HL-60 (cell line): ENCODE measurements at regions not wholly inside any gene's neighbourhood (a gene's known extent, or its start where the extent isn't known, plus 50 kb on each side); places are given as distances from the start of the nearest gene placed in this dataset.

Experiments used
- DNase-seq, 2 experiments: peaks; one replicate each; pipeline ENCODE4 v3.0.0-alpha.2; 2010 to 2020; ENCODE audit warnings: low read depth in 1 of 2, low spot score in 1 of 2
- H3K27ac ChIP-seq: fragments of 250-450 bp; sonication (Bioruptor Pico); replicated peaks from 2 replicates; pipeline ENCODE4 v1.5.1; 2020; ENCODE audit warnings: mild to moderate bottlenecking, moderate library complexity
- H3K27me3 ChIP-seq: fragments of 250-450 bp; sonication (Bioruptor Pico); 2 replicates; pipeline ENCODE4 v1.5.1; 2021; ENCODE audit warnings: mild to moderate bottlenecking, moderate library complexity; ENCODE audit not compliant: insufficient read depth, poor library complexity, severe bottlenecking
- H3K4me3 ChIP-seq: replicated peaks from 2 replicates; pipeline ENCODE4 v1.5.1; 2011; ENCODE audit warnings: mild to moderate bottlenecking, control low read depth, low read length; ENCODE audit not compliant: insufficient read depth
- CTCF ChIP-seq: IDR thresholded peaks from one replicate; pipeline ENCODE4 v1.5.1; 2011; ENCODE audit warnings: low read length, control low read depth, inconsistent platforms; ENCODE audit not compliant: insufficient read depth
- GABPA ChIP-seq: IDR thresholded peaks from 2 replicates; pipeline ENCODE4 v1.6.1; 2012; ENCODE audit warnings: low read depth
- POLR2AphosphoS5 ChIP-seq: IDR thresholded peaks from 2 replicates; pipeline ENCODE4 v1.6.1; 2012; ENCODE audit warnings: low read depth
- SPI1 ChIP-seq: IDR thresholded peaks from 2 replicates; pipeline ENCODE4 v1.6.1; 2012; ENCODE audit warnings: low read depth, mild to moderate bottlenecking, borderline replicate concordance
- TF ChIP-seq, protein P1 (sequence below): IDR thresholded peaks from 2 replicates; pipeline ENCODE4 v1.6.1; 2012; ENCODE audit warnings: low read depth; ENCODE audit not compliant: insufficient replicate concordance

DNA sequence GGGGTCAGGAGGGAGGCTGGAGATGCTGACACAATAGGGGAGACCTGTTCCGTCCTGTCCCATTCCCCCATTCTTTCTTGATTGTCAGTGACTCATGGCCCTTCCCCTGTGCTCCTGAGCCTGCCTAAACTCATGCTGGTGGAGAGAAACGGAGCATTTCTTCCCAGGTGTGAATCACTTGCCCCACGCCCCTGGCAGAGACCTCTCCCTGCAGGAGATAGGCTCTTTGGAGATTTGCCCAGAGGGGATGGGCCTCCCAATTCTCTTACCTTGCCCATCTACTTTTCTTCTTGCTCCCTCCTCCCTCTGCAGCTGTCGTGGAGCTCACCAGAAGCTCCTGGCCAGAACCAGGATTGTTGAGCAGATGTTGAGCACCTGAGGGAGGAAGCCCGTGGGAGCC is 121.9 kb upstream of the OR9Q1 start:
- Histone ChIP-seq H3K27me3 (no peaks in the 10 kb centered on the region), H3K27ac (no peak overlapping the region), H3K4me3 (no peak overlapping the region)
- no peak for DNase-seq
- TF ChIP-seq CTCF (no peak), GABPA (no peak), SPI1 (no peak)

- TF ChIP-seq SPI1 (no peak), CTCF (no peak), GABPA (no peak), POLR2AphosphoS5 (no peak)
- TF ChIP-seq, protein P1, sequence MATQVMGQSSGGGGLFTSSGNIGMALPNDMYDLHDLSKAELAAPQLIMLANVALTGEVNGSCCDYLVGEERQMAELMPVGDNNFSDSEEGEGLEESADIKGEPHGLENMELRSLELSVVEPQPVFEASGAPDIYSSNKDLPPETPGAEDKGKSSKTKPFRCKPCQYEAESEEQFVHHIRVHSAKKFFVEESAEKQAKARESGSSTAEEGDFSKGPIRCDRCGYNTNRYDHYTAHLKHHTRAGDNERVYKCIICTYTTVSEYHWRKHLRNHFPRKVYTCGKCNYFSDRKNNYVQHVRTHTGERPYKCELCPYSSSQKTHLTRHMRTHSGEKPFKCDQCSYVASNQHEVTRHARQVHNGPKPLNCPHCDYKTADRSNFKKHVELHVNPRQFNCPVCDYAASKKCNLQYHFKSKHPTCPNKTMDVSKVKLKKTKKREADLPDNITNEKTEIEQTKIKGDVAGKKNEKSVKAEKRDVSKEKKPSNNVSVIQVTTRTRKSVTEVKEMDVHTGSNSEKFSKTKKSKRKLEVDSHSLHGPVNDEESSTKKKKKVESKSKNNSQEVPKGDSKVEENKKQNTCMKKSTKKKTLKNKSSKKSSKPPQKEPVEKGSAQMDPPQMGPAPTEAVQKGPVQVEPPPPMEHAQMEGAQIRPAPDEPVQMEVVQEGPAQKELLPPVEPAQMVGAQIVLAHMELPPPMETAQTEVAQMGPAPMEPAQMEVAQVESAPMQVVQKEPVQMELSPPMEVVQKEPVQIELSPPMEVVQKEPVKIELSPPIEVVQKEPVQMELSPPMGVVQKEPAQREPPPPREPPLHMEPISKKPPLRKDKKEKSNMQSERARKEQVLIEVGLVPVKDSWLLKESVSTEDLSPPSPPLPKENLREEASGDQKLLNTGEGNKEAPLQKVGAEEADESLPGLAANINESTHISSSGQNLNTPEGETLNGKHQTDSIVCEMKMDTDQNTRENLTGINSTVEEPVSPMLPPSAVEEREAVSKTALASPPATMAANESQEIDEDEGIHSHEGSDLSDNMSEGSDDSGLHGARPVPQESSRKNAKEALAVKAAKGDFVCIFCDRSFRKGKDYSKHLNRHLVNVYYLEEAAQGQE = no peak
- no peak for DNase-seq
- Histone ChIP-seq H3K27me3 (no peaks in the 10 kb centered on the region), H3K4me3 (no peak overlapping the region), H3K27ac (no peak overlapping the region)
These were observed 120.7 kb upstream of the OR9Q1 start for GRCh38 chr11:57903011-57903410.

DNA sequence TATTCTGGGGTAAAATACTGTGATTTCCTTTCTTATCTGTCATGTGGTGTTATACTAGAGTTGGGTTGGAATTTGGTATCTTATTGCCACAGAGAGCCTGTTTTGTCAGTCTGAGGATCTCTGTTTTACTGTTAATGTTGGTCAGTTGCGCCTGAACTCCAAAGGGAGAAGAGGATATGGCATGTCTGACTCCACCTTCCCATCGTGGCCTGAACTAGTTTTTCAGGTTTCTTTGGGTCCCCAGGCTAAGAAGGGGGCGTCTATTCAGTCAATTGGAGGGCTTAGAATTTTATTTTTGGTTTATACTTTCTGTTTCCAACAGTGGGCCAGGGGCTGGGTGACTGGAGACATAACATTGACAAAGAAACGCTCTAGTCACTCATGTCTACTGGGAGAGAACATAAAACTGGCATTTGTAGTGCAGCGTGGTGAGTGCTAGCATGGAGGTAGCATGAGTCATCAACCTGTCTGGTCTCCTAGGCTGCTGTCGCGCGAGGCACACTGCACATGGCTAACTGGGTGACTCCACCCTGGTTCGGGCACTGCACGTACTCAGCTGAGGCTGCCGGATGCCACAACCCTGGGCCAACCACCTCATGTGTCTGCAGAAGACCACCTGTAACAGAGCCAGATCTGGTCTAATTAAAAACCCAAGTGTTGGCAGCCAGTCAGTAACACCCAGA is 120.1 kb upstream of the OR9Q1 start:
- Histone ChIP-seq H3K27me3 (no peaks in the 10 kb centered on the region), H3K27ac (no peak overlapping the region), H3K4me3 (no peak overlapping the region)
- no peak for DNase-seq
- TF ChIP-seq POLR2AphosphoS5 (no peak), CTCF (no peak), SPI1 (no peak), GABPA (no peak)
- TF ChIP-seq, protein P1 = no peak

DNA sequence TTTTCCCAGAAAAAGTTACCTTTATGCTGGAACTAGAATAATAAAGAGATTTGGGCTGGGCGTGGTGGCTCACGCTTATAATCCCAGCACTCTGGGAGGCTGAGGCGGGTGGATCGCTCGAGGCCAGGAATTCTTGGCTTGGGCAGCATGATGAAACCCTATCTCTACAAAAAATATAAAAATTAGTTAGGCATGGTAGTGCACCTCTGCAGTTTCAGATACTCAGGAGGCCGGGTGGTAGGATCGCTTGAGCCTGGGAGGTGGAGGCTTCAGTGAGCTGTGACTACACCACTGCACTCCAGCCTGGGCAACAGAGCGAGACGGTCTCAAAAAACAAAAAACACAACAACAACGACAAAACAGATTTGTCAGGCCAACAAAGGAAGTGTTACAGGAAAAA is 119.3 kb upstream of the OR9Q1 start:
- no peak for DNase-seq
- Histone ChIP-seq H3K27me3 (no peaks in the 10 kb centered on the region), H3K4me3 (no peak overlapping the region), H3K27ac (no peak overlapping the region)
- TF ChIP-seq, protein P1 = no peak
- TF ChIP-seq CTCF (no peak), GABPA (no peak), POLR2AphosphoS5 (no peak), SPI1 (no peak)
